GM18870 (cell line): ENCODE measurements at regions not wholly inside any gene's neighbourhood (a gene's known extent, or its start where the extent isn't known, plus 50 kb on each side); places are given as distances from the start of the nearest gene placed in this dataset.

Experiments used
- ATAC-seq: cut with Tn5 transposase; IDR thresholded peaks from one replicate; pipeline ENCODE4 v1.9.1; 2021; ENCODE audit warnings: moderate library complexity; ENCODE audit not compliant: unreplicated experiment

GRCh38 chr5:56561455-56561854 lies 253.9 kb upstream of the MAP3K1 start:
- ATAC-seq = no peak

- ATAC-seq = no peak
Observed at GRCh38 chr5:56558131-56558745, 257.1 kb upstream of the MAP3K1 start.

GRCh38 chr5:56557198-56557597 lies 258.2 kb upstream of the MAP3K1 start:
- ATAC-seq = no peak

GRCh38 chr5:56552612-56553268 lies 262.6 kb upstream of the MAP3K1 start:
- ATAC-seq = no peak

GRCh38 chr5:56550227-56550626 lies 265.1 kb upstream of the MAP3K1 start:
- no peak for ATAC-seq

- no peak for ATAC-seq
Observed at GRCh38 chr5:56549096-56549886, 266.1 kb upstream of the MAP3K1 start.

GRCh38 chr5:56545016-56545415 lies 270.3 kb upstream of the MAP3K1 start:
- ATAC-seq = no peak

- ATAC-seq = no peak
Observed at GRCh38 chr5:56543441-56544388, 271.6 kb upstream of the MAP3K1 start.

GRCh38 chr5:56540266-56540665 lies 275.1 kb upstream of the MAP3K1 start:
- no peak for ATAC-seq

GRCh38 chr5:56538580-56538979 lies 276.8 kb upstream of the MAP3K1 start:
- no peak for ATAC-seq

- ATAC-seq = no peak
Observed at GRCh38 chr5:56535347-56535746, 280.0 kb upstream of the MAP3K1 start.

GRCh38 chr5:56534102-56534829 lies 281.1 kb upstream of the MAP3K1 start:
- no peak for ATAC-seq

- ATAC-seq = no peak
Observed at GRCh38 chr5:56532466-56532865, 282.9 kb upstream of the MAP3K1 start.

GRCh38 chr5:56530626-56531138 lies 284.7 kb upstream of the MAP3K1 start:
- no peak for ATAC-seq

GRCh38 chr5:56529666-56530430 lies 285.5 kb upstream of the MAP3K1 start:
- no peak for ATAC-seq

GRCh38 chr5:56527174-56527573 lies 288.2 kb upstream of the MAP3K1 start:
- no peak for ATAC-seq

GRCh38 chr5:56525113-56525512 lies 290.2 kb upstream of the MAP3K1 start:
- ATAC-seq = no peak

GRCh38 chr5:56523790-56524575 lies 290.9 kb upstream of the ANKRD55 start:
- ATAC-seq = no peak

GRCh38 chr5:56522960-56523359 lies 289.8 kb upstream of the ANKRD55 start:
- no peak for ATAC-seq
